Endothelial cell of umbilical vein (primary cell): ENCODE measurements at regions not wholly inside any gene's neighbourhood (a gene's known extent, or its start where the extent isn't known, plus 50 kb on each side); places are given as distances from the start of the nearest gene placed in this dataset.

Experiments used
- BruUV-seq: library from RNA; stranded (reverse); fragments of 400-500 nt; replicated peaks from 2 replicates; lab custom pipeline; 2021; lab: Mats Ljungman, UMichigan
- CTCF ChIA-PET: fragments of 300-600, 350-600 bp; sonication (Branson Sonifier 250); formaldehyde crosslinking; loops from one replicate; lab custom pipeline; 2021; ENCODE audit warnings: antibody characterized with exemption, inconsistent platforms; lab: Charles Lee
- POLR2A ChIA-PET: fragments of 300-600, 350-600 bp; sonication (Branson Sonifier 250); formaldehyde crosslinking; loops from one replicate; lab custom pipeline; 2021; ENCODE audit warnings: antibody characterized with exemption, inconsistent platforms; lab: Charles Lee
- DNase-seq: peaks from one replicate; pipeline ENCODE4 v3.0.0-alpha.2; 2011; ENCODE audit warnings: low read depth, low spot score
- FAIRE-seq: peaks from 2 replicates; lab custom pipeline; 2011; peaks lifted over from hg19 to GRCh38; lab: Jason Lieb, UNC
- H2AFZ ChIP-seq: 2 replicates; pipeline ENCODE4 v1.6.0; 2012; ENCODE audit warnings: low read depth, low read length, control low read depth, inconsistent platforms
- H3K27ac ChIP-seq: 2 replicates; pipeline ENCODE4 v1.5.1; 2011; ENCODE audit warnings: low read depth, mild to moderate bottlenecking, control low read depth, low read length, moderate library complexity; ENCODE audit not compliant: insufficient read depth
- H3K27me3 ChIP-seq, 2 experiments: 2 replicates each; pipeline versions ENCODE4 v1.6.0 to v1.6.1; 2011; ENCODE audit warnings: low read length in 2 of 2, mixed read lengths in 1 of 2; ENCODE audit not compliant: control insufficient read depth in 2 of 2, insufficient read depth in 2 of 2
- H3K36me3 ChIP-seq, 2 experiments: 2 replicates in 1 of 2; 3 replicates in 1 of 2; pipeline ENCODE4 v1.5.1; 2011; ENCODE audit warnings: low read length in 2 of 2, mild to moderate bottlenecking in 1 of 2, moderate library complexity in 1 of 2; ENCODE audit not compliant: control insufficient read depth in 2 of 2, insufficient read depth in 2 of 2; ENCODE audit errors: extremely low read depth in 1 of 2
- H3K4me1 ChIP-seq: 3 replicates; pipeline ENCODE4 v1.5.1; 2011; ENCODE audit warnings: mild to moderate bottlenecking, low read length; ENCODE audit not compliant: control insufficient read depth, insufficient read depth; ENCODE audit errors: extremely low read depth
- H3K4me2 ChIP-seq: 2 replicates; pipeline ENCODE4 v1.6.1; 2011; ENCODE audit warnings: low read length, control low read depth, mixed read lengths; ENCODE audit not compliant: insufficient read depth
- H3K4me3 ChIP-seq, 3 experiments: fragments of 200-600 bp in 1 of 3; sonication (generic), shearing (Covaris generic) in 1 of 3; replicated peaks in 1 of 3; 2 replicates each; pipeline ENCODE4 v1.5.1; 2011 to 2016; ENCODE audit warnings: control low read depth in 3 of 3, low read length in 3 of 3, mild to moderate bottlenecking in 2 of 3, inconsistent platforms in 1 of 3, low read depth in 1 of 3, moderate library complexity in 1 of 3; ENCODE audit not compliant: insufficient read depth in 1 of 3
- H3K79me2 ChIP-seq: 2 replicates; pipeline ENCODE4 v1.6.0; 2012; ENCODE audit warnings: low read length, inconsistent platforms; ENCODE audit not compliant: control insufficient read depth, insufficient read depth
- H3K9ac ChIP-seq: replicated peaks from 2 replicates; pipeline ENCODE3; 2011; ENCODE audit warnings: low read length, control low read depth; ENCODE audit not compliant: insufficient read depth; ENCODE audit errors: extremely low read depth
- H3K9me1 ChIP-seq: replicated peaks from 3 replicates; pipeline ENCODE4 v1.6.0; 2011; ENCODE audit warnings: mild to moderate bottlenecking, low read length; ENCODE audit not compliant: control insufficient read depth, insufficient read depth; ENCODE audit errors: extremely low read depth
- H3K9me3 ChIP-seq: replicated peaks from 2 replicates; pipeline ENCODE4 v1.5.1; 2012; ENCODE audit warnings: low read length, inconsistent platforms; ENCODE audit not compliant: control insufficient read depth, insufficient read depth
- H4K20me1 ChIP-seq: replicated peaks from 2 replicates; pipeline ENCODE3; 2011; ENCODE audit warnings: mild to moderate bottlenecking, low read length; ENCODE audit not compliant: control insufficient read depth, insufficient read depth; ENCODE audit errors: extremely low read depth
- CTCF ChIP-seq, 2 donors: IDR thresholded peaks; 1 replicate in 1 of 2; 2 replicates in 1 of 2; pipeline ENCODE4 v1.5.1; 2011; ENCODE audit warnings: low read length in 2 of 2, mild to moderate bottlenecking in 2 of 2, moderate library complexity in 2 of 2, control low read depth in 1 of 2, inconsistent platforms in 1 of 2, low read depth in 1 of 2; ENCODE audit not compliant: insufficient read depth in 1 of 2; ENCODE audit errors: extremely low read depth in 1 of 2
- EZH2 ChIP-seq: IDR thresholded peaks from 2 replicates; pipeline ENCODE4 v1.6.1; 2012; ENCODE audit warnings: borderline replicate concordance, low read depth, mild to moderate bottlenecking, moderate library complexity, low read length, inconsistent platforms; ENCODE audit not compliant: severe bottlenecking
- FOS ChIP-seq: IDR thresholded peaks from 2 replicates; pipeline ENCODE4 v1.6.1; 2011; ENCODE audit warnings: mild to moderate bottlenecking, low read length, moderate library complexity, borderline replicate concordance; ENCODE audit not compliant: insufficient read depth
- GATA2 ChIP-seq: IDR thresholded peaks from 2 replicates; pipeline ENCODE4 v1.7.0; 2011; ENCODE audit warnings: low read depth, mild to moderate bottlenecking, moderate library complexity, mixed read lengths, low read length; ENCODE audit not compliant: insufficient read length, insufficient read depth
- JUN ChIP-seq: IDR thresholded peaks from 2 replicates; pipeline ENCODE4 v1.6.1; 2011; ENCODE audit warnings: borderline replicate concordance, low read depth; ENCODE audit not compliant: insufficient read length, insufficient read depth
- MAX ChIP-seq: IDR thresholded peaks from 2 replicates; pipeline ENCODE4 v1.6.1; 2011; ENCODE audit not compliant: insufficient read depth, insufficient read length
- MYC ChIP-seq: IDR thresholded peaks from one replicate; pipeline ENCODE4 v1.6.1; 2011; ENCODE audit warnings: mild to moderate bottlenecking, low read depth, low read length
- POLR2A ChIP-seq: IDR thresholded peaks from 2 replicates; pipeline ENCODE4 v1.6.1; 2012; ENCODE audit warnings: low read depth, mild to moderate bottlenecking, control low read depth, low read length
- POLR2AphosphoS5 ChIP-seq: IDR thresholded peaks from 2 replicates; pipeline ENCODE4 v1.6.1; 2012; ENCODE audit warnings: low read depth, mild to moderate bottlenecking, control low read depth, low read length, moderate library complexity; ENCODE audit not compliant: insufficient read depth
- dilution Hi-C: fragments of 300-500 bp; cut with MboI; formaldehyde crosslinking; loops from one replicate; pipeline ENCODE4 v1.15.0; 2019; ENCODE audit warnings: low sequenced_read_pairs; ENCODE audit not compliant: extremely low pct_ligation_motif_present
- intact Hi-C: fragments of 100-400 bp; cut with micrococcal nuclease; formaldehyde crosslinking; loops from one replicate; pipeline ENCODE4 v1.10.0; 2022

- BruUV-seq, result no TSS peak
- dilution Hi-C loops, result no loop called here
- POLR2A ChIA-PET, result no interaction called here
These were observed 380.2 kb upstream of the MMS22L start for GRCh38 chr6:97663252-97663651.

More at GRCh38 chr6:97663252-97663651, 380.2 kb upstream of the MMS22L start:
- no peaks in the 10 kb centered on the region for H3K9me1 ChIP-seq
- H3K27ac ChIP-seq, result no peak overlapping the region
- no peaks in the 10 kb centered on the region for H3K9me3 ChIP-seq
- H3K4me1 ChIP-seq, result no peaks in the 10 kb centered on the region
- no peak overlapping the region for H2AFZ ChIP-seq
- TF ChIP-seq MYC (no peak), EZH2 (no peak), MAX (no peak), JUN (no peak), POLR2A (no peak), FOS (no peak), GATA2 (no peak), POLR2AphosphoS5 (no peak), CTCF (IDR thresholded peaks at IDR 0.05; ENCODE audit: extremely low read depth in 1 of 2, insufficient read depth in 1 of 2, low read depth in 1 of 2, low read length in 2 of 2) (no peak)
- FAIRE-seq (no peak), DNase-seq (no peak)
- no peaks in the 10 kb centered on the region for H3K27me3 ChIP-seq
- H3K36me3 ChIP-seq, result no peaks in the 10 kb centered on the region
- H3K4me2 ChIP-seq, result no peak overlapping the region
- no peak overlapping the region for H3K9ac ChIP-seq
- CTCF ChIA-PET, result no interaction called here
- no peak overlapping the region for H3K4me3 ChIP-seq
- no peaks in the 10 kb centered on the region for H3K79me2 ChIP-seq
- no peaks in the 10 kb centered on the region for H4K20me1 ChIP-seq
- intact Hi-C loops, result no loop called here
